ENCODE measurements at regions not wholly inside any gene's neighbourhood (a gene's known extent, or its start where the extent isn't known, plus 50 kb on each side); places are given as distances from the start of the nearest gene placed in this dataset.

DNA sequence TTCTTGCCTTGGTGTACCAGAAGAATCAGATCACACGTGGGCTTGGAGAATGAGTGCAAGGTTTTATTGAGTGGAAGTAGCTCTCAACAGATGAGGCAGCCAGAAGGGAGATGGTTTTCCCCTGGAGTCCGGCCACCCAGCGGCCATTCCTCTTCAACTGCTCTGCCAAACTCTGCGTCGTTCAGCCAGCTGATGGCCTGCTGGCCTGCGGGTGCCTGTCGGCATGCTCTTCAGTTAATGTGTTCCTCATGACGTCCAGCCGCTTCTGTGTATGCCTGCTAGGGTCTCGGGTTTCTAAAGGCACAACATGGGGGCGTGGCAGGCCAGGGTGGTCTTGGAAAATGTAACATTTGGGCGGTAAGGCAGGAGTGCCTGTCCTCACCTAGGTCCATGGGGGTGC, 487.9 kb upstream of the LRRC4C start:
- ATAC-seq = no peak
- Histone ChIP-seq H3K27me3 (ENCODE audit: control insufficient read depth, insufficient read depth, low read length) (no peaks in the 10 kb centered on the region), H3K4me1 (ENCODE audit: control insufficient read depth, insufficient read depth, low read length) (no peaks in the 10 kb centered on the region), H3K27ac (ENCODE audit: low read length) (no peak overlapping the region), H3K36me3 (ENCODE audit: control insufficient read depth, insufficient read depth, low read length) (no peaks in the 10 kb centered on the region), H3K4me3 (ENCODE audit: low read depth in 2 of 2, low read length in 2 of 2) (no peak overlapping the region), H3K9me3 (ENCODE audit: control insufficient read depth, insufficient read depth, low read depth, low read length) (no peaks in the 10 kb centered on the region)
- intact Hi-C loops (cut with micrococcal nuclease; ENCODE audit: unreplicated experiment) = no loop called here
- ChIA-PET POLR2A (no interaction called here), CTCF (no interaction called here)
- BruUV-seq (replicated peaks) = no TSS peak
- no peak for DNase-seq (ENCODE audit: low read depth, low spot score)
- in situ Hi-C loops (cut with HindIII; ENCODE audit: low pct_unique_long_range_greater_than_20kb, low sequenced_read_pairs) = no loop called here
- TF ChIP-seq, protein P1, sequence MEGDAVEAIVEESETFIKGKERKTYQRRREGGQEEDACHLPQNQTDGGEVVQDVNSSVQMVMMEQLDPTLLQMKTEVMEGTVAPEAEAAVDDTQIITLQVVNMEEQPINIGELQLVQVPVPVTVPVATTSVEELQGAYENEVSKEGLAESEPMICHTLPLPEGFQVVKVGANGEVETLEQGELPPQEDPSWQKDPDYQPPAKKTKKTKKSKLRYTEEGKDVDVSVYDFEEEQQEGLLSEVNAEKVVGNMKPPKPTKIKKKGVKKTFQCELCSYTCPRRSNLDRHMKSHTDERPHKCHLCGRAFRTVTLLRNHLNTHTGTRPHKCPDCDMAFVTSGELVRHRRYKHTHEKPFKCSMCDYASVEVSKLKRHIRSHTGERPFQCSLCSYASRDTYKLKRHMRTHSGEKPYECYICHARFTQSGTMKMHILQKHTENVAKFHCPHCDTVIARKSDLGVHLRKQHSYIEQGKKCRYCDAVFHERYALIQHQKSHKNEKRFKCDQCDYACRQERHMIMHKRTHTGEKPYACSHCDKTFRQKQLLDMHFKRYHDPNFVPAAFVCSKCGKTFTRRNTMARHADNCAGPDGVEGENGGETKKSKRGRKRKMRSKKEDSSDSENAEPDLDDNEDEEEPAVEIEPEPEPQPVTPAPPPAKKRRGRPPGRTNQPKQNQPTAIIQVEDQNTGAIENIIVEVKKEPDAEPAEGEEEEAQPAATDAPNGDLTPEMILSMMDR (IDR thresholded peaks at IDR 0.05) = no peak
- TF ChIP-seq TCF7L2 (IDR thresholded peaks at IDR 0.05; ENCODE audit: low read depth, low read length) = no peak
- no peak for TF ChIP-seq SIN3A (IDR thresholded peaks at IDR 0.05; ENCODE audit: borderline replicate concordance, insufficient read depth, low read depth, low read length)
- TF ChIP-seq, protein P2, sequence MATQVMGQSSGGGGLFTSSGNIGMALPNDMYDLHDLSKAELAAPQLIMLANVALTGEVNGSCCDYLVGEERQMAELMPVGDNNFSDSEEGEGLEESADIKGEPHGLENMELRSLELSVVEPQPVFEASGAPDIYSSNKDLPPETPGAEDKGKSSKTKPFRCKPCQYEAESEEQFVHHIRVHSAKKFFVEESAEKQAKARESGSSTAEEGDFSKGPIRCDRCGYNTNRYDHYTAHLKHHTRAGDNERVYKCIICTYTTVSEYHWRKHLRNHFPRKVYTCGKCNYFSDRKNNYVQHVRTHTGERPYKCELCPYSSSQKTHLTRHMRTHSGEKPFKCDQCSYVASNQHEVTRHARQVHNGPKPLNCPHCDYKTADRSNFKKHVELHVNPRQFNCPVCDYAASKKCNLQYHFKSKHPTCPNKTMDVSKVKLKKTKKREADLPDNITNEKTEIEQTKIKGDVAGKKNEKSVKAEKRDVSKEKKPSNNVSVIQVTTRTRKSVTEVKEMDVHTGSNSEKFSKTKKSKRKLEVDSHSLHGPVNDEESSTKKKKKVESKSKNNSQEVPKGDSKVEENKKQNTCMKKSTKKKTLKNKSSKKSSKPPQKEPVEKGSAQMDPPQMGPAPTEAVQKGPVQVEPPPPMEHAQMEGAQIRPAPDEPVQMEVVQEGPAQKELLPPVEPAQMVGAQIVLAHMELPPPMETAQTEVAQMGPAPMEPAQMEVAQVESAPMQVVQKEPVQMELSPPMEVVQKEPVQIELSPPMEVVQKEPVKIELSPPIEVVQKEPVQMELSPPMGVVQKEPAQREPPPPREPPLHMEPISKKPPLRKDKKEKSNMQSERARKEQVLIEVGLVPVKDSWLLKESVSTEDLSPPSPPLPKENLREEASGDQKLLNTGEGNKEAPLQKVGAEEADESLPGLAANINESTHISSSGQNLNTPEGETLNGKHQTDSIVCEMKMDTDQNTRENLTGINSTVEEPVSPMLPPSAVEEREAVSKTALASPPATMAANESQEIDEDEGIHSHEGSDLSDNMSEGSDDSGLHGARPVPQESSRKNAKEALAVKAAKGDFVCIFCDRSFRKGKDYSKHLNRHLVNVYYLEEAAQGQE (IDR thresholded peaks at IDR 0.05; ENCODE audit: insufficient read depth in 1 of 2, low read depth in 2 of 2, low read length in 1 of 2) = no peak
- no peak for TF ChIP-seq POLR2AphosphoS5 (IDR thresholded peaks at IDR 0.05; ENCODE audit: low read depth, low read length)

DNA sequence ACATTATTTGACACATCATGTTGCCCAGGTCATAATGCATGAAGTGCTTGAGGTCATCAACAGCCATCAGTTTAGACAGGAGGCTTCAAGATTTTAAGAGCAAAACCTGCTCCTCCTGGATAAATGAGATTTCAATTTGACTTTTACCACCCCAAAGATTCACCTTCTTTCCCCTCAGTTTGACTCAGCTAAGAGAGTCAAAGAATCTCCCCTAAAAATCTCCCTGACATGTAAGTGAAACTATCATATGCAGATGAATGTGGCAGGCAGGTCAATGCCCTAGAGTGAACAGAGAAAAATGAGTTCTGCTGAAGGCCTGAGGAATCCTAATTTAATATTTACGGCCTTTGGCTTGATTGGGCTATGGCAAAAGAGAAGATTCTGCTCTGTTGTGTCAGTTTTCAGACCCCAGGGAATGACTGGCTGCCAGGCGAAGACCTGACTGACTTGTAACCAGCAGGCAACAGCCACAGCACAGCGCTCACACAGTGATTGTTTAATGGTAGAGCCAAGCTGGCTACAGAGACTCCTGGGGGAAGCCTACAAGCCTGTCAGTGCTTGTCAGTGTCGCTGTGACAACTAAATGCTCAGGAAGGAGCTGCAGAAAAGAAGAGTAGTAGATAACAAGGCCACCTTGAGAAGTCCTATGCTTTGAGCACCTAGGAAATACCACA, 491.2 kb upstream of the LRRC4C start:
- H3K27ac ChIP-seq (ENCODE audit: low read length) = no peak overlapping the region
- no peak overlapping the region for H3K4me3 ChIP-seq (ENCODE audit: low read depth in 2 of 2, low read length in 2 of 2)
- in situ Hi-C loops (cut with HindIII; ENCODE audit: low pct_unique_long_range_greater_than_20kb, low sequenced_read_pairs) (no loop called here), intact Hi-C loops (cut with micrococcal nuclease; ENCODE audit: unreplicated experiment) (no loop called here)
- TF ChIP-seq POLR2AphosphoS5 (IDR thresholded peaks at IDR 0.05; ENCODE audit: low read depth, low read length) (no peak), TCF7L2 (IDR thresholded peaks at IDR 0.05; ENCODE audit: low read depth, low read length) (no peak)
- TF ChIP-seq, protein P1 (IDR thresholded peaks at IDR 0.05) = no peak
- ChIA-PET CTCF (no interaction called here), POLR2A (no interaction called here)
- DNase-seq (ENCODE audit: low read depth, low spot score) = no peak
- no peaks in the 10 kb centered on the region for H3K36me3 ChIP-seq (ENCODE audit: control insufficient read depth, insufficient read depth, low read length)
- no peaks in the 10 kb centered on the region for H3K9me3 ChIP-seq (ENCODE audit: control insufficient read depth, insufficient read depth, low read depth, low read length)
- H3K4me1 ChIP-seq (ENCODE audit: control insufficient read depth, insufficient read depth, low read length) = no peaks in the 10 kb centered on the region
- BruUV-seq (replicated peaks) = no TSS peak
- no peak for ATAC-seq
- H3K27me3 ChIP-seq (ENCODE audit: control insufficient read depth, insufficient read depth, low read length) = no peaks in the 10 kb centered on the region

Data from Panc1 (cell line).